CD1c-positive myeloid dendritic cell (primary cell): ENCODE measurements at regions not wholly inside any gene's neighbourhood (a gene's known extent, or its start where the extent isn't known, plus 50 kb on each side); places are given as distances from the start of the nearest gene placed in this dataset.
"Not testable (repeated sequence)": the region's sequence is repeated elsewhere in the genome, so short reads cannot be mapped to it uniquely, and the experiment has no call there.

Experiments
- DNase-seq: peaks from one replicate; pipeline ENCODE4 v3.0.0-alpha.2; 2016; ENCODE audit errors: extremely low spot score

GRCh38 chr9:115799734-115800133 lies 353.9 kb upstream of the PAPPA start:
- no peak for DNase-seq

- no peak for DNase-seq
Observed at GRCh38 chr9:115804206-115804605, 349.4 kb upstream of the PAPPA start.

- DNase-seq, result no peak
Observed at GRCh38 chr9:115808108-115808507, 345.5 kb upstream of the PAPPA start.

GRCh38 chr9:115808695-115809094 lies 344.9 kb upstream of the PAPPA start:
- no peak for DNase-seq

- DNase-seq, result no peak
Observed at GRCh38 chr9:115810166-115810565, 343.4 kb upstream of the PAPPA start.

- no peak for DNase-seq
Observed at GRCh38 chr9:115814081-115814480, 339.5 kb upstream of the PAPPA start.

- no peak for DNase-seq
Observed at GRCh38 chr9:115815786-115816185, 337.8 kb upstream of the PAPPA start.

GRCh38 chr9:115818651-115819050 lies 334.9 kb upstream of the PAPPA start:
- DNase-seq, result not testable (repeated sequence)

- DNase-seq, result no peak
Observed at GRCh38 chr9:115832031-115832430, 321.6 kb upstream of the PAPPA start.

- no peak for DNase-seq
Observed at GRCh38 chr9:115837618-115838017, 316.0 kb upstream of the PAPPA start.

- DNase-seq, result no peak
Observed at GRCh38 chr9:115838417-115838816, 315.2 kb upstream of the PAPPA start.

GRCh38 chr9:115844433-115844832 lies 309.2 kb upstream of the PAPPA start:
- DNase-seq, result not testable (repeated sequence)

- no peak for DNase-seq
Observed at GRCh38 chr9:115845648-115846312, 307.8 kb upstream of the PAPPA start.

- DNase-seq, result no peak
Observed at GRCh38 chr9:115847216-115847615, 306.4 kb upstream of the PAPPA start.

GRCh38 chr9:115849679-115850412 lies 303.7 kb upstream of the PAPPA start:
- DNase-seq, result no peak

- peak; percentile 1 for DNase-seq
Observed at GRCh38 chr9:115850548-115851304, 302.9 kb upstream of the PAPPA start.

GRCh38 chr9:115855458-115856133 lies 298.0 kb upstream of the PAPPA start:
- no peak for DNase-seq

- DNase-seq, result not testable (repeated sequence)
Observed at GRCh38 chr9:115858421-115858820, 295.2 kb upstream of the PAPPA start.

- no peak for DNase-seq
Observed at GRCh38 chr9:115862021-115862420, 291.6 kb upstream of the PAPPA start.

GRCh38 chr9:115864581-115864980 lies 289.0 kb upstream of the PAPPA start:
- DNase-seq, result no peak

GRCh38 chr9:115867326-115867725 lies 286.3 kb upstream of the PAPPA start:
- DNase-seq, result no peak

GRCh38 chr9:115877852-115878438 lies 275.6 kb upstream of the PAPPA start:
- no peak for DNase-seq
